ENCODE measurements at regions not wholly inside any gene's neighbourhood (a gene's known extent, or its start where the extent isn't known, plus 50 kb on each side); places are given as distances from the start of the nearest gene placed in this dataset.

DNA sequence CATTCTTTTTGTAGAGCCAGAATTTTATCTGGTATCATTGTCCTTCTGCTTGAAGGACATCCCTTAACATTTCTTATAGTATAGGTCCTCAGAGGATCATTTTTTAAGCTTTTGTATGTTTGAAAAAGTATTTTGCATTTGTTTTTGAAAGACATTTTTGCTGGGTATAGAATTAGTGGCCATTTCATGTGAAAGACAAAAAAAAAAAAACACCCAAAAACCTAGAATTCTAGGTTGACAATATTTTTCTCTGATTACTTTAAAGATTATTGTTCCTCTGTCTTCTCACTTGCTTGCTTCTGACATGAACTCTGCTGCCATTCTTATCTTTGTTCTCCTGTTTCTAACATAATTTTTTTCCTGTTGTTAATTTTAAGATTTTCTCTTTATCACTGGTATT is 75.7 kb upstream of the SLC22A16 start:
- DNase-seq (ENCODE audit: low spot score): no peak
- Histone ChIP-seq H3K4me3 (no peak overlapping the region), H3K27ac (no peak overlapping the region)
- TF ChIP-seq, protein P1, sequence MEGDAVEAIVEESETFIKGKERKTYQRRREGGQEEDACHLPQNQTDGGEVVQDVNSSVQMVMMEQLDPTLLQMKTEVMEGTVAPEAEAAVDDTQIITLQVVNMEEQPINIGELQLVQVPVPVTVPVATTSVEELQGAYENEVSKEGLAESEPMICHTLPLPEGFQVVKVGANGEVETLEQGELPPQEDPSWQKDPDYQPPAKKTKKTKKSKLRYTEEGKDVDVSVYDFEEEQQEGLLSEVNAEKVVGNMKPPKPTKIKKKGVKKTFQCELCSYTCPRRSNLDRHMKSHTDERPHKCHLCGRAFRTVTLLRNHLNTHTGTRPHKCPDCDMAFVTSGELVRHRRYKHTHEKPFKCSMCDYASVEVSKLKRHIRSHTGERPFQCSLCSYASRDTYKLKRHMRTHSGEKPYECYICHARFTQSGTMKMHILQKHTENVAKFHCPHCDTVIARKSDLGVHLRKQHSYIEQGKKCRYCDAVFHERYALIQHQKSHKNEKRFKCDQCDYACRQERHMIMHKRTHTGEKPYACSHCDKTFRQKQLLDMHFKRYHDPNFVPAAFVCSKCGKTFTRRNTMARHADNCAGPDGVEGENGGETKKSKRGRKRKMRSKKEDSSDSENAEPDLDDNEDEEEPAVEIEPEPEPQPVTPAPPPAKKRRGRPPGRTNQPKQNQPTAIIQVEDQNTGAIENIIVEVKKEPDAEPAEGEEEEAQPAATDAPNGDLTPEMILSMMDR (IDR thresholded peaks at IDR 0.05): no peak

DNA sequence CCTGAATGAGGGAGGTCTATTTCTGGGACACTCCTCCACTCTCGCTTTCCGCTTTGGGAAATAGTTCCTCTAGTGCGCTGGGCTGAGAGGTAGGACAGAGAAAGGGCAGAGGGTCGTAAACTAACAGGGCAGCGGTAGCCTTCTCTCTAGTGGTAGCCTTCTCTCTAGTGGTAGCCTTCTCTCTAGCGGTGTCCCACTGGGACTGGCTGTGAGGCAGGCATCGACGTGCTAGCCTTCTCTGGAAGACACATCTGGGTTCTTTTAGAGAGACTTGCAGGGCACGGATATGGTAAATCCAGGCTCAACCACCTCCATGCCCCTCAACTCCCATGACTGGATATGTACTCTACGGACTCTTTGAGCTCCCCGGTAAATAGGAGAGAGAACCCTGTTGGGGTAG is 74.7 kb upstream of the SLC22A16 start:
- TF ChIP-seq, protein P1 (IDR thresholded peaks at IDR 0.05): no peak
- Histone ChIP-seq H3K27ac (no peak overlapping the region), H3K4me3 (no peak overlapping the region)
- no peak for DNase-seq (ENCODE audit: low spot score)

DNA sequence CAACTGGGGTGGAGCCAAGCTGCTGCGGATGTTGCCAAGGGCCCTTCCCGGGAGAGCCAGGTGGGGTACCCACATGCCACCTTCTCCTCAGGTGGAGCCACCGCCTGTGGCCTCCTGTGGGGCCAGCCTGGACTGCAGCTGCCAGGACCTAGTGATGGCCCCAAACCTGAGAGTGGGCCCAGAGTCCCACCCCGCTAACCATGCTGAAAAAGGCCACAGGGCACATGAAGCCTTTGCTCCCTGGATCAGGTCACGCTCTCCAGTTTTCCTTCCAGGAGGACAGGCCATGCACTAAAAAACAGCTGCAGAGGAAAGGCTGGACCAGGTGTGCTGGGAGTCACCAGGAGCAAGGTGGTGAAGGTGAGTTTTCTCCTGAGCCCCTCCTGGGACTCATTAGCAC is 73.9 kb upstream of the SLC22A16 start:
- no peak for DNase-seq (ENCODE audit: low spot score)
- TF ChIP-seq, protein P1 (IDR thresholded peaks at IDR 0.05): no peak
- no peak overlapping the region for H3K27ac ChIP-seq
- no peak overlapping the region for H3K4me3 ChIP-seq

DNA sequence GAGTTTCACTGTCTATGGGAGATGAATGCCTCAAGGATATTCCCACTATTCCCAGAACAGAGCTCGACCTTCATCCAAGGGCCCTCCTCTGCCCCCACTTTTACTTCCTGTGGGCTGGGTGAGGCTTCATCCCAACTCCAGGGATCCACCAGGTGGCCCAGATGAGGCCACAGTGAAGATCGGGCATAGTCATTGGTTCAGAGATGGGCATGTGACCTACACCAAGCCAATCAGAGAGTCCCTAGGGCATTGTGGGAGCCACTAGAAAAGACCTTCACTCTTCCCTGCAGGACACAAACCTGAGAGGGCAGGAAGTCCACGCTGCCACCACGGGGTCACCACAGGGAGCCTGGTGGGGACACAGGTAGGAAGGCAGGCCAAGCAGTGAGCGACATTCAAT is 72.9 kb upstream of the SLC22A16 start:
- Histone ChIP-seq H3K4me3 (no peak overlapping the region), H3K27ac (no peak overlapping the region)
- no peak for DNase-seq (ENCODE audit: low spot score)
- TF ChIP-seq, protein P1 (IDR thresholded peaks at IDR 0.05): no peak

DNA sequence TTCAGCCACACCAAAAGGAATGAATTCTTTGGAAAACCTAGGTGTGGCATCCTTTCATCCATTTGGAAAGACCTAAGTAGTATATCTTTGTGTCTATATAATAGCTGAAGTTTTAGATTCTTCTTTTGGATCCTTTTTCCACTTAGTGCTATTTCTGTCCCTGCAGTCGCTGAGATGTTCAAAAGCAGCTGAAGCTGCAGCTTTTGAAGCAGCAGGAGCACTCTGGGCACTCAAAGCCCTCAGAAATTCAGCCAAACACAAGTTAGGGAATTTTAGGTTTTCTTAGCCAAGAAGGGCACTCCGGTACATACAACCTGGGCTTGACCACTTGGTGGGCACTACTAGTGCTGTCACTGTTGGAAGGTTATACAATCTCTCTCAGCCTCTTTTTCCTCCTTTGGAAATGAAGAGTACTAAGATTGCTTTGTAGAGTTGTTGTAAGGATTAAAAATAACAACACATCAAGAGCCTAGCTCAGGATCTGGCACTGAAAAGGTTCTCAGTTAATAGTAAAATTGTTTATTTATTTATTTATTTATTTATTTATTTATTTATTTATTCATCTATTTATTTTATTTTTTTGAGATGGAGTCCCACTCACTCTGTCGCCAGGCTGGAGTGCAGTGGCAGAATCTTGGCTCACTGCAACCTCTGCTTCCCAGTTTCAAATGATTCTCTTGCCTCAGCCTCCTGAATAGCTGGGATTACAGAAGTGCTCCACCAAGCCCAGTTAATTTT is 71.9 kb upstream of the SLC22A16 start:
- H3K4me3 ChIP-seq: no peak overlapping the region
- H3K27ac ChIP-seq: no peak overlapping the region
- TF ChIP-seq, protein P1 (IDR thresholded peaks at IDR 0.05): no peak
- DNase-seq (ENCODE audit: low spot score): peak; percentile 5

DNA sequence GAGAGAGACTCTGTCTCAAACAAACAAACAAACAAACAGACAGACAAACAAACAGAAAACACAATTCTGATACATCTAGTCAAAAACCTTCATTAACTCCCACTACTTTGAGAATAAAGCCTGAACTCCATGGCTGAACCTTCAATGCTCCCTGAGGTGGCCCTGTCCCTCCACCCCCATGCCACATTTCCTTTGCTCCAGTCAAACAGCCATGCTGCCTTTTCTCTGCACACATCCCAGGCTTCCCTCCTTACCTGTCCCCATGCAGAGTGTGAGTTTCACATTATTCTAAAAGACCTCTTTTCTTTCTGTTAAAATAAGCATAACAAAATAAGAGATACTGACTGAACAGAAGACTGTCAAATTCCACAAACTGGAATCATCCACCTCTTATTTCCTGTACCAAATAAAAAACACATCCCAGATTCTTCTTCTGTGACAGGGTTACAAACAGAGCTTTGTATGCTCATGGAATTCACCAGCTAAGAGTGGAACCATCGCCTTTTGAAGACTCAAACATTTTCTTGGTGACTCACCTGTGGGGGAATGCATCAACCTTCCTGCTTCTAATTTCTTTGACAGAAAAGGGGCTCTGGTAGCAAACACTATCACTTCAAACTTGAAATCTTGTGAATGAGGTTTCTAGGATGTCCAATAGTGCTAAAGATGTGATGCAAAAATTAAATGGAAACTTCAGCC is 71.0 kb upstream of the SLC22A16 start:
- no peak for DNase-seq (ENCODE audit: low spot score)
- TF ChIP-seq, protein P1 (IDR thresholded peaks at IDR 0.05): no peak
- no peak overlapping the region for H3K27ac ChIP-seq
- H3K4me3 ChIP-seq: no peak overlapping the region

Data from coronary artery (tissue), 2 donors.